Loucy (cell line): ENCODE measurements at regions not wholly inside any gene's neighbourhood (a gene's known extent, or its start where the extent isn't known, plus 50 kb on each side); places are given as distances from the start of the nearest gene placed in this dataset.
"Not testable (repeated sequence)": the region's sequence is repeated elsewhere in the genome, so short reads cannot be mapped to it uniquely, and the experiment has no call there.

Source experiments
- CTCF ChIP-seq: fragments of 200-600 bp; sonication (generic); conservative IDR thresholded peaks from 2 replicates; pipeline ENCODE4 v1.5.1; 2014; ENCODE audit warnings: mild to moderate bottlenecking, antibody characterized with exemption, low read length
- EZH2phosphoT487 ChIP-seq: fragments of 200-600 bp; IDR thresholded peaks from 2 replicates; pipeline ENCODE4 v1.6.1; 2018; ENCODE audit warnings: antibody characterized with exemption, mild to moderate bottlenecking, moderate library complexity, borderline replicate concordance

- not testable (repeated sequence) for TF ChIP-seq CTCF, EZH2phosphoT487
Measured at GRCh38 chr5:87199246-87199645, 68.4 kb upstream of the RASA1 start.
